Vagina (tissue), 2 donors: ENCODE measurements at regions not wholly inside any gene's neighbourhood (a gene's known extent, or its start where the extent isn't known, plus 50 kb on each side); places are given as distances from the start of the nearest gene placed in this dataset.
"Not testable (repeated sequence)": the region's sequence is repeated elsewhere in the genome, so short reads cannot be mapped to it uniquely, and the experiment has no call there.

Experiments used
- DNase-seq, 2 donors: peaks; one replicate each; pipeline ENCODE4 v3.0.0-alpha.2; 2017; ENCODE audit errors: extremely low spot score in 2 of 2
- H3K27ac ChIP-seq: fragments of 200-600 bp; sonication (generic); one replicate; pipeline ENCODE4 v1.5.1; 2019
- H3K27me3 ChIP-seq: fragments of 200-600 bp; sonication (generic); one replicate; pipeline ENCODE4 v1.5.1; 2019
- H3K36me3 ChIP-seq, 2 donors: fragments of 200-600 bp; sonication (generic); one replicate each; pipeline ENCODE4 v1.5.1; 2017 to 2019
- H3K4me1 ChIP-seq: fragments of 200-600 bp; sonication (generic); one replicate; pipeline ENCODE4 v1.5.1; 2019
- H3K4me3 ChIP-seq, 2 donors: fragments of 200-600 bp; sonication (generic); 1 replicate in 1 of 2; 2 replicates in 1 of 2; pipeline ENCODE4 v1.5.1; 2016 to 2019
- H3K9me3 ChIP-seq: fragments of 200-600 bp; sonication (generic); one replicate; pipeline ENCODE4 v1.5.1; 2019
- POLR2A ChIP-seq, 2 donors: fragments of 450-650 bp; IDR thresholded peaks; one replicate each; pipeline ENCODE4 v1.6.1; 2017; ENCODE audit warnings: antibody characterized with exemption in 2 of 2, mild to moderate bottlenecking in 2 of 2, moderate library complexity in 2 of 2
- POLR2AphosphoS5 ChIP-seq, 2 donors: sonication (generic); formaldehyde crosslinking; IDR thresholded peaks; one replicate each; pipeline ENCODE4 v1.9.0; 2017; ENCODE audit warnings: antibody characterized with exemption in 2 of 2, mild to moderate bottlenecking in 2 of 2, low read depth in 1 of 2; ENCODE audit not compliant: insufficient read depth in 1 of 2
- intact Hi-C: fragments of 100-400 bp; cut with DNase I; formaldehyde crosslinking; loops from one replicate; pipeline ENCODE4 v1.15.1; 2023
- TF ChIP-seq, protein P1 (sequence below), 3 experiments: fragments of 450-650 bp in 2 of 3; fragments of 200-600 bp in 1 of 3; sonication (generic) in 1 of 3; IDR thresholded peaks; one replicate each; pipeline ENCODE4 v1.5.1; 2017 to 2019; ENCODE audit warnings: antibody characterized with exemption in 3 of 3, mild to moderate bottlenecking in 2 of 3, moderate library complexity in 2 of 3

DNA sequence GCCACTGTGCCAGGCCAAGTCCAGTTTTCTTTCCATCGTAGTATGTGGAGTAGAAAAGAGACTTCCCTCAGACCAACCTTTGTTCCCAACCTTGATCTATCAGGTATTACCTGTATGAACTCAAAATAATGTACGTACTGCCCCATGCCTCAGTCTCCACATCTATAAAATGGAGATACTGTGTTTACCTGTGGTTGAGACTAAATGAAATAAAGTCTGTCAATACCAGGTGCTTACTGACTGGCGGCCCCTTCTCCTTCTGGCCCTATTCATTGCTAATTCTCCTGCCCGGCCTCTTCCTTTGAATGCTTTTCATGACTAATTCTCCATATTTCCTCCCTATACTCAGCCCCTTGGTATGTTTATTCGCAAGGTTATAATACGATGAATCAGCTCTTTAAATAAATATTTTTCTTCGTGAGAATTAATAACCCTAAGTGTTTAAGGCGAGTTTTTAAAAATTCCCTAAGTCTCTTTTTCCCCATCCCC is 89.6 kb upstream of the BASP1 start:
- intact Hi-C loops, result no loop called here
- no peaks in the 10 kb centered on the region for H3K4me1 ChIP-seq
- no peak overlapping the region for H3K4me3 ChIP-seq
- H3K27me3 ChIP-seq, result no peaks in the 10 kb centered on the region
- no peaks in the 10 kb centered on the region for H3K36me3 ChIP-seq
- TF ChIP-seq, protein P1, sequence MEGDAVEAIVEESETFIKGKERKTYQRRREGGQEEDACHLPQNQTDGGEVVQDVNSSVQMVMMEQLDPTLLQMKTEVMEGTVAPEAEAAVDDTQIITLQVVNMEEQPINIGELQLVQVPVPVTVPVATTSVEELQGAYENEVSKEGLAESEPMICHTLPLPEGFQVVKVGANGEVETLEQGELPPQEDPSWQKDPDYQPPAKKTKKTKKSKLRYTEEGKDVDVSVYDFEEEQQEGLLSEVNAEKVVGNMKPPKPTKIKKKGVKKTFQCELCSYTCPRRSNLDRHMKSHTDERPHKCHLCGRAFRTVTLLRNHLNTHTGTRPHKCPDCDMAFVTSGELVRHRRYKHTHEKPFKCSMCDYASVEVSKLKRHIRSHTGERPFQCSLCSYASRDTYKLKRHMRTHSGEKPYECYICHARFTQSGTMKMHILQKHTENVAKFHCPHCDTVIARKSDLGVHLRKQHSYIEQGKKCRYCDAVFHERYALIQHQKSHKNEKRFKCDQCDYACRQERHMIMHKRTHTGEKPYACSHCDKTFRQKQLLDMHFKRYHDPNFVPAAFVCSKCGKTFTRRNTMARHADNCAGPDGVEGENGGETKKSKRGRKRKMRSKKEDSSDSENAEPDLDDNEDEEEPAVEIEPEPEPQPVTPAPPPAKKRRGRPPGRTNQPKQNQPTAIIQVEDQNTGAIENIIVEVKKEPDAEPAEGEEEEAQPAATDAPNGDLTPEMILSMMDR (IDR thresholded peaks at IDR 0.05), result no peak
- TF ChIP-seq POLR2A (IDR thresholded peaks at IDR 0.05) (no peak), POLR2AphosphoS5 (IDR thresholded peaks at IDR 0.05; ENCODE audit: insufficient read depth in 1 of 2, low read depth in 1 of 2) (no peak)
- H3K27ac ChIP-seq, result no peak overlapping the region
- H3K9me3 ChIP-seq, result no peaks in the 10 kb centered on the region
- no peak for DNase-seq

GRCh38 chr5:17129093-17129849 is 88.2 kb upstream of the BASP1 start:
- Histone ChIP-seq H3K9me3 (no peaks in the 10 kb centered on the region), H3K36me3 (no peaks in the 10 kb centered on the region), H3K4me1 (no peaks in the 10 kb centered on the region), H3K27me3 (no peaks in the 10 kb centered on the region), H3K27ac (no peak overlapping the region), H3K4me3 (no peak overlapping the region)
- TF ChIP-seq POLR2AphosphoS5 (IDR thresholded peaks at IDR 0.05; ENCODE audit: insufficient read depth in 1 of 2, low read depth in 1 of 2), result no peak
- TF ChIP-seq POLR2A (IDR thresholded peaks at IDR 0.05), result no peak
- TF ChIP-seq, protein P1 (IDR thresholded peaks at IDR 0.05), result no peak
- intact Hi-C loops, result no loop called here
- DNase-seq, result no peak

GRCh38 chr5:17130302-17130701 is 87.1 kb upstream of the BASP1 start:
- DNase-seq, H3K9me3 ChIP-seq, H3K4me1 ChIP-seq, H3K36me3 ChIP-seq, H3K27ac ChIP-seq, H3K4me3 ChIP-seq, H3K27me3 ChIP-seq, intact Hi-C loops: not testable (repeated sequence)

DNA sequence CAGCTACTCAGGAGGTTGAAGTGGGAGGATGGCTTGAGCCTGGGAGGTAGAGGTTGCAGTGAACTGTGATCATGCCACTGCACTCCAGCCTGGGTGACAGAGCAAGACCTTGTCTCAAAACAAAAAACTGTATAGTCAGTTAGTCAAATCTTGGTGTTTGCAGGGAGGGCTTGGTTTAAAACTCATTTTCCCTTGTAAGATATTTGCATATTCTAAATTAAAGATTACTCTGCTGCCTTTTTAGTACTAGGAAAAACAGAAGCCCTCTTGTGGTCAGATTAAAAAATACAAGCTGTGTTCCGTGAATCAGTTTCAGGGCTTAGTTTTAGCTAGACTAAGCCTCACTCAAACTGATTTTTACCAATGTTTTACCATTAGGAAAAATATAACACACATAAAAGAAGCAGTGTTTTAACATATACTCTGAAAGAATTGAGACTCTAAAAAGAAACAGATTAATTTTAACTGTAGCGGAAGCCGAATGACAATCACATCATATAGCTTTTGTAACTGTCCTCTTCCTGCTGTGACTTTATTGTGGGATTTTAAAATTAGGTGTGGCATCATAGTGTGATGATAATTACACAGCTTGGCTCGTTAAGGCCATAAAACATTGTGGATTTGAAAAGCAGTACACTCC is 84.9 kb upstream of the BASP1 start:
- no peak for DNase-seq
- intact Hi-C loops, result no loop called here

DNA sequence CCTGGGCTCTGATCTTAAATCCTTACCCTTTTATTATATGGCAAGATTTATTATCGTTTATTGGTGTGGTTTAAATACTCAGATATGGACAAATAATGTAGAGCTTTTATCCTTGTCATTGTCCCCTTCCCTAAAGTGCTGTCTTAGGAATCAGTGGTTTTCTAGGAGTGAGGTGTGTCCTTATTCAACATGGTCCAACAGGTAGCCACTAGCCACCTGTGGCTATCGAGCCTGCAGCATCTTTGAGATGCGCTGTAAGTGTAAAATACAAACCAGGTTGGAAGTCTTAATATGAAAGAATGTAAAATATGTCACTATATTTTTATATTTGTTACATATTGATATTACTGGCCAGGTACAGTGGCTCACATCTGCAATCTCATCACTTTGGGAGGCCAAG is 82.4 kb upstream of the BASP1 start:
- Histone ChIP-seq H3K9me3 (no peaks in the 10 kb centered on the region), H3K36me3 (no peaks in the 10 kb centered on the region), H3K27ac (no peak overlapping the region), H3K4me3 (no peak overlapping the region), H3K27me3 (no peaks in the 10 kb centered on the region), H3K4me1 (no peaks in the 10 kb centered on the region)
- DNase-seq, result no peak
- TF ChIP-seq, protein P1 (IDR thresholded peaks at IDR 0.05), result no peak
- TF ChIP-seq POLR2A (IDR thresholded peaks at IDR 0.05) (no peak), POLR2AphosphoS5 (IDR thresholded peaks at IDR 0.05; ENCODE audit: insufficient read depth in 1 of 2, low read depth in 1 of 2) (no peak)
- intact Hi-C loops, result no loop called here

More for the DNA sequence above, 84.9 kb upstream of the BASP1 start:
- Histone ChIP-seq H3K9me3 (no peaks in the 10 kb centered on the region), H3K27me3 (no peaks in the 10 kb centered on the region), H3K27ac (no peak overlapping the region), H3K36me3 (no peaks in the 10 kb centered on the region), H3K4me1 (no peaks in the 10 kb centered on the region), H3K4me3 (no peak overlapping the region)
- no peak for TF ChIP-seq POLR2AphosphoS5 (IDR thresholded peaks at IDR 0.05; ENCODE audit: insufficient read depth in 1 of 2, low read depth in 1 of 2)
- TF ChIP-seq, protein P1 (IDR thresholded peaks at IDR 0.05), result peak; percentile 27 to 72 (median 52)
- TF ChIP-seq POLR2A (IDR thresholded peaks at IDR 0.05), result no peak
